ENCODE measurements at regions not wholly inside any gene's neighbourhood (a gene's known extent, or its start where the extent isn't known, plus 50 kb on each side); places are given as distances from the start of the nearest gene placed in this dataset.

- Histone ChIP-seq H3K27ac (no peak overlapping the region), H2AFZ (ENCODE audit: low read depth) (no peak overlapping the region), H3K4me2 (no peak overlapping the region), H3K4me3 (IDR thresholded peaks at IDR 0.05; ENCODE audit: insufficient read depth, low read depth, low read length) (no peak overlapping the region), H3K79me2 (ENCODE audit: insufficient read depth, low read depth) (no peaks in the 10 kb centered on the region), H3K27me3 (ENCODE audit: insufficient read depth, low read depth) (no peaks in the 10 kb centered on the region), H3K4me1 (ENCODE audit: low read depth, poor library complexity, severe bottlenecking) (no peaks in the 10 kb centered on the region), H3K9ac (no peak overlapping the region), H3K36me3 (ENCODE audit: insufficient read depth) (no peaks in the 10 kb centered on the region), H4K20me1 (ENCODE audit: insufficient read depth) (no peaks in the 10 kb centered on the region)
- no peak for TF ChIP-seq CTCF (conservative IDR thresholded peaks at IDR 0.05; ENCODE audit: low read depth, low read length)
Observed at GRCh38 chr12:97375310-97375709, 87.3 kb upstream of the RMST start.

GRCh38 chr12:97380440-97380839 is 82.2 kb upstream of the RMST start:
- no peak overlapping the region for H3K9ac ChIP-seq
- H4K20me1 ChIP-seq (ENCODE audit: insufficient read depth): no peaks in the 10 kb centered on the region
- H3K4me3 ChIP-seq (IDR thresholded peaks at IDR 0.05; ENCODE audit: insufficient read depth, low read depth, low read length): no peak overlapping the region
- TF ChIP-seq CTCF (conservative IDR thresholded peaks at IDR 0.05; ENCODE audit: low read depth, low read length): no peak
- no peak overlapping the region for H3K4me2 ChIP-seq
- no peak overlapping the region for H3K27ac ChIP-seq
- H3K27me3 ChIP-seq (ENCODE audit: insufficient read depth, low read depth): no peaks in the 10 kb centered on the region
- no peaks in the 10 kb centered on the region for H3K36me3 ChIP-seq (ENCODE audit: insufficient read depth)
- no peaks in the 10 kb centered on the region for H3K79me2 ChIP-seq (ENCODE audit: insufficient read depth, low read depth)
- H2AFZ ChIP-seq (ENCODE audit: low read depth): no peak overlapping the region
- H3K4me1 ChIP-seq (ENCODE audit: low read depth, poor library complexity, severe bottlenecking): no peaks in the 10 kb centered on the region

GRCh38 chr12:97385121-97385520 is 77.5 kb upstream of the RMST start:
- no peak overlapping the region for H3K27ac ChIP-seq
- no peaks in the 10 kb centered on the region for H3K36me3 ChIP-seq (ENCODE audit: insufficient read depth)
- no peaks in the 10 kb centered on the region for H3K4me1 ChIP-seq (ENCODE audit: low read depth, poor library complexity, severe bottlenecking)
- no peak overlapping the region for H3K4me2 ChIP-seq
- no peak overlapping the region for H2AFZ ChIP-seq (ENCODE audit: low read depth)
- H3K9ac ChIP-seq: no peak overlapping the region
- no peak overlapping the region for H3K4me3 ChIP-seq (IDR thresholded peaks at IDR 0.05; ENCODE audit: insufficient read depth, low read depth, low read length)
- H3K27me3 ChIP-seq (ENCODE audit: insufficient read depth, low read depth): no peaks in the 10 kb centered on the region
- no peaks in the 10 kb centered on the region for H3K79me2 ChIP-seq (ENCODE audit: insufficient read depth, low read depth)
- no peaks in the 10 kb centered on the region for H4K20me1 ChIP-seq (ENCODE audit: insufficient read depth)
- TF ChIP-seq CTCF (conservative IDR thresholded peaks at IDR 0.05; ENCODE audit: low read depth, low read length): no peak

- no peaks in the 10 kb centered on the region for H3K27me3 ChIP-seq (ENCODE audit: insufficient read depth, low read depth)
- no peak for TF ChIP-seq CTCF (conservative IDR thresholded peaks at IDR 0.05; ENCODE audit: low read depth, low read length)
- H3K4me2 ChIP-seq: no peak overlapping the region
- H2AFZ ChIP-seq (ENCODE audit: low read depth): no peak overlapping the region
- no peak overlapping the region for H3K4me3 ChIP-seq (IDR thresholded peaks at IDR 0.05; ENCODE audit: insufficient read depth, low read depth, low read length)
- no peaks in the 10 kb centered on the region for H3K36me3 ChIP-seq (ENCODE audit: insufficient read depth)
- no peak overlapping the region for H3K9ac ChIP-seq
- H3K79me2 ChIP-seq (ENCODE audit: insufficient read depth, low read depth): no peaks in the 10 kb centered on the region
- no peaks in the 10 kb centered on the region for H4K20me1 ChIP-seq (ENCODE audit: insufficient read depth)
- H3K4me1 ChIP-seq (ENCODE audit: low read depth, poor library complexity, severe bottlenecking): no peaks in the 10 kb centered on the region
- H3K27ac ChIP-seq: no peak overlapping the region
Observed at GRCh38 chr12:97386133-97386581, 76.4 kb upstream of the RMST start.
